Fibroblast of villous mesenchyme (primary cell): ENCODE measurements at regions not wholly inside any gene's neighbourhood (a gene's known extent, or its start where the extent isn't known, plus 50 kb on each side); places are given as distances from the start of the nearest gene placed in this dataset.

Source experiments
- DNase-seq: peaks from one replicate; pipeline ENCODE4 v3.0.0-alpha.2; 2010; ENCODE audit warnings: low read depth
- H3K4me3 ChIP-seq: 2 replicates; pipeline ENCODE4 v1.5.1; 2011; ENCODE audit warnings: low read depth, mild to moderate bottlenecking, low read length
- CTCF ChIP-seq: IDR thresholded peaks from 2 replicates; pipeline ENCODE4 v1.5.1; 2012; ENCODE audit warnings: low read depth, mild to moderate bottlenecking, low read length; ENCODE audit not compliant: insufficient read depth

- DNase-seq = no peak
- TF ChIP-seq CTCF = no peak
- H3K4me3 ChIP-seq = no peak overlapping the region
These were observed 95.4 kb upstream of the STC2 start for GRCh38 chr5:173423452-173424117.

GRCh38 chr5:173420108-173420507 is 91.9 kb upstream of the STC2 start:
- TF ChIP-seq CTCF = no peak
- no peak for DNase-seq
- H3K4me3 ChIP-seq = no peak overlapping the region

- DNase-seq = no peak
- TF ChIP-seq CTCF = no peak
- H3K4me3 ChIP-seq = no peak overlapping the region
These were observed 85.3 kb upstream of the STC2 start for GRCh38 chr5:173413471-173413982.

GRCh38 chr5:173412566-173412965 is 84.4 kb upstream of the STC2 start:
- DNase-seq = no peak
- no peak overlapping the region for H3K4me3 ChIP-seq
- TF ChIP-seq CTCF = no peak

GRCh38 chr5:173411791-173412555 is 83.8 kb upstream of the STC2 start:
- H3K4me3 ChIP-seq = no peak overlapping the region
- no peak for DNase-seq
- no peak for TF ChIP-seq CTCF

GRCh38 chr5:173410459-173411233 is 82.4 kb upstream of the STC2 start:
- no peak for TF ChIP-seq CTCF
- DNase-seq = no peak
- no peak overlapping the region for H3K4me3 ChIP-seq
